SH-SY5Y (cell line): ENCODE measurements at regions not wholly inside any gene's neighbourhood (a gene's known extent, or its start where the extent isn't known, plus 50 kb on each side); places are given as distances from the start of the nearest gene placed in this dataset.

ENCODE experiments used
- GATA2 ChIP-seq: IDR thresholded peaks from 2 replicates; pipeline ENCODE4 v1.6.1; 2011; ENCODE audit warnings: mild to moderate bottlenecking, low read depth, low read length
- GATA3 ChIP-seq: IDR thresholded peaks from 2 replicates; pipeline ENCODE4 v1.6.1; 2011; ENCODE audit warnings: low read depth, mild to moderate bottlenecking, low read length, moderate library complexity

DNA sequence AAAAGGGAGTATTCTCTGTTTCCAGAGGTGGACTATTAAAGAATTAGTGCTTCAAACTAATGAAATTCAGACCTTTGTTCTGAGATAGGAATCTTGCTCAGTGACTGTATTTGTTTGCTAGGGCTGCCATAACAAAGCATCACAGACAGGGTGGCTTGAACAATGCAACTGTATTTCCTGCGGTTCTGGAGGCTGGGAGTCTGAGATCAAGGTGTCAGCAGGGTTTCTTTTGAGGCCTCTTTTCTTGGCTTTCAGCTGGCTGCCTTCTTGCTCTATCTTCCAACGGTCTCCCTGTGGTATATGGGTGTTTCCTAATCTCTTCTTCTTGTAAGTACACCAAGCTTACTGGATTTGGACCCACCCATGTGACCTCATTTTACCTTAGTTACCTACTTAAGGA, 264.6 kb upstream of the PROX1 start:
- no peak for TF ChIP-seq GATA3
- no peak for TF ChIP-seq GATA2

DNA sequence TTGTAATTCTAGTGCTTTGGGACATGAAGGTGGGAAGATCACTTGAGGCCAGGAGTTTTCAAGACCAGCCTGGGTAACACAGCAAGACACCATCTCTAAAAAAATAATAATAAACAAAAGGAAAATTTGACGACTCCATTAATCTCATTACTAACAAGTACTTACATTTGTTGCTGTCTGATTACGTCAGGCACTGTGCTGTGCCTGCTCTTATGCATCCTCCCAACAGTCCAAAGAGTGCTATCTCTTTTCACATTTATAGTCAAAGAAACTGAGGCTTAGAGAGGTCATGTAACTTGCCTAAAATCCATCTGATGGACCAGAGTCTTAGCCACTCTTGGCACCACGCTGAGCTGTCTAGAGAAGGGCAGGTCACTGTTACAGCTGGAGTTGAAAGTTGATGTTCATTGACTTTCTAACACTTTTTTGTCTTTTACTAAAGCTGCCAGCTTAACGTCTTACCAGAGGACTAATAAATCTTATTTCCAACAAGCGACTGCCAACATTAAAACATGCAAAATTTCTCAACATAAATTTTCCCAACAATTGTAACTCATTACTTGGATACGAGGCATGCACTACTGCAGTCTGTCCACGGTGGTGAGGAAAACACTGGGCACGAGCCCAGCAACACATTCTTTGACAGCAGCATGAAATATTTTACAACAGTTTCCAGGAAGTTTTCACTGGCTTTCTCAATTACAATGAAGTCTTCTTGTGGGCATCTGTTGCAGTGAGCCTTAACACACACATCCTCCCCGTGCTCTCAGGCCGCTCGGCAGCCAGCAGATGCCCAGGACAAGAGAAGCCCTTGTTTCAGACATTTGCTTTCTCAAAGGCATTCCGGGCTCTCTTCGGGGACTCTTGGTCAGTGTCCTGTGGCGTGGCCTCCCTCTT, 262.9 kb upstream of the PROX1 start:
- no peak for TF ChIP-seq GATA2
- TF ChIP-seq GATA3, result no peak

DNA sequence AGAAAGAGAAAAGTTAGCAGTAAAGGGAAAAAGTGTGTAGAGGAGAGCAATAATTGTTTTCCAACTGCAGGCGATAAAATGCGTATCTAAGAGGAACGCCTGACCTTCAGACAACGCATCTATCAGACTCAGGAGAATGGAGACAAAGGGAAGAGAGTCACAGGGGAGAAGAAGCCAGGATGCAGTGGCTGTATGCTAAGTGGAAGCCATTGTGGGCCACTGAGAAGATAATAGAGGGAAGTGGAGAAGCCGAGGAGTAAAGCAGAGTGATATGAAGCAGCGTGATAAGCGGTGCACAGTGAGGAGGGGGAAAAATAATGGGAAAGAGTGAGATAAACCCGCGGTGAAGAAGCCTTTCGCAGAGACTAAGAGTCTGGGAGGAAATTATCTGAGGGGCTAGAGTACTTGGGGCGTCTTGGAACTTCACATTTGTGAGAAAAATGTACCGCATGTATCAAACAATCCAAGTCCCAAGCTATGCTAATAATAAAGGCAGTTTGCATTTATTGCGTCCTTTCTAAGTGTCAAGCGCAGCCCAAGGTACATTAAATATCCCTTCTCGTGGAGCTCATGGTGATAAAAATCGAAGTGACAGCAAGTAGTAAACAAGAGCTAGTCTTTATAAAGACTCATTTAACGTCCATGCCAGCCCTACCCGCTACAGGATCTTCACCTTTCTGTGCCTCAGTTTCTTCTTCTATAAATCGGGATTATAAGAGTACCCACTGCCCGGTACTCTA, 259.8 kb upstream of the PROX1 start:
- no peak for TF ChIP-seq GATA2
- TF ChIP-seq GATA3, result no peak

DNA sequence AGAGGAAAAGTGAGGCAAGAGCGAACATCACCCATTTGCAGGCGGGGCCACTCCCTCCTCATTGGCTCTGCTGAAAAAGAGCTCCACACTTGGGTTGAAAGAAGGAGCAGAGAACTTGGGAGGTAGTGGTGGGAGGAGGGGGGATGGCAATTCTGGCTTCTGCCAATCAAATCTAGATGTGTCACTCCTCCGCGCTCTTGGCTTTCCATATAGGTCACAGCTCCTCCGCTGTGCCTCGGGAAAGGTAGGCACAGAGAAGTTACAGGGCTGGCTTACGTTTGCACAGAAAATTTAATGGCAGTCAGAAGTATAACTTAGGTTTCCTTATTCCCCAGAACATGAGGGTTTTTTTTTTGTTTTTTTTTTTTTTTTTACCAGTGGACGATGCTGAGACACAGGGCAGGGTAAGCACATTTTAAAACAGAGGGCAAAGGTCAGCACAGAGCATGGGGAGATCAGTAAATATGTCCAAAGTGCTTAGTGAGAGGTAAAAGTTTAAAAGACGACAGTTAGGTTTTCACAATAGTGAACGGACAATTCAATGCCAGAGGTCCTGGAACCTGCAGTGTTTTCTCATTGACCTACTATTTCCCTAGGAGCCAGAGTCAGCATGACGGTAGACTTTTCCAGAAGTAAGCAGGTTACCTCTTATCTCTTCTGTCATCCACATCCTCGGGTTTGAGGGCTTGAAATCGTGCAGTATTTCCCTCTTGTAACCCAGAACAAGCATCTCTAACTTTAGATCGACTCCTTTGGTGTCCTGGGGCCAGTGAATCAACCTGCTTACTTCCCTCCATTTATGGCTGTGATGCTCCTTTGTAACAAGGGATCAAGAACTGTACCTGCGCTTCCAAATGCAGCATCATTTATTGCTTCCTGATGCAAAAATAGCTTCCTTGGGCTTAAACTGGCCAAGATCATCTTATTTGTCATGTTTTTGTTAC, 258.9 kb upstream of the PROX1 start:
- TF ChIP-seq GATA2 (no peak), GATA3 (no peak)

DNA sequence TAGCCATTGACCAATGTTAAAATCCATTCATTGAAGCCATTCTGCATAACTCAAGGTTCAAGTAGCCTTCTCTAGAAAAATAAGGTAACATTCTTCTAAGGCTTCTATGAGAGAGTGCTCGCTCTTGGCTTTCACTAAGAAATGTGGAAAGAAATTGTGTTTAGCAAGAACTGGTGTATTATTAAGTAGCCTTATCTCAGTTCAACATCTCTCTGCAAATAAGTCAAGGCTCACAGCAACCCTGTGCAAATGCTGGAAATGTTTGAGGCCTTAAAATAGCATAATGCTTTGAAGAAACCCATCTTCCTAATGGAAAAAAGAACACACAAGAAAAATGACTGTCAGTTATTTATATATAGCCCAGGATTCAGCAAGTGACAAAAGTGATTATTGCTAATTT, 254.1 kb upstream of the PROX1 start:
- TF ChIP-seq GATA3 (peak; percentile 54), GATA2 (peak; percentile 25; the same call in 1 of the 2 replicates)

DNA sequence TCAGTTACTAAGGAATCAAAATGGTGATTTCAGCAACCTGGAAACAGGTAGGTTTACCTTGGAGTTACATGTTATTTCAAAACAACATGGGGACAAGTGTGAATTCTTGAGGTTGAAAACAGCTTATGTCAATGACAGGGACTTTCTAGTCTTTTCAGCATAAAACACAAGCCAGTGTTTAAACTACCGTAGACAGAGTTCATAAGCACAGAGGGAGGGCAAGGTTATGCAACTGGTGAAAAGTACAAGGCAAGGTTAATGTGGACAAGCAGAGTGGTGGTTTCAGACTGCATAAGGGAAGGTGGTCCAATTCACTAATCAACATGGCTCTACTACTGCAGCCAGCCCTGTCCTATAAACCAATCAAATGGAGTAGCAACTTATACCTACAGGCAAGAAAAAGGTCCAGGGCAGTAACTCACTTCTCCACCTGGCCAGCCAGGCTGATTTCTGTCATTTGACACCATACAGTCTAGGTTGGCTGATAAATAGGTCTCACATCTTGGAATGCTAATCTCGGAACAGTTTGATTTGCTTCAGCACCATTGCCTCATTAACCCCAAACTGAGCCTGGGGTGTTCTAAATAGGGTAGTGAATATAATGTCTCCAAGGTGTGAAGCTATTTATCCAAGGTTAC, 250.3 kb upstream of the PROX1 start:
- TF ChIP-seq GATA3 (no peak), GATA2 (no peak)

DNA sequence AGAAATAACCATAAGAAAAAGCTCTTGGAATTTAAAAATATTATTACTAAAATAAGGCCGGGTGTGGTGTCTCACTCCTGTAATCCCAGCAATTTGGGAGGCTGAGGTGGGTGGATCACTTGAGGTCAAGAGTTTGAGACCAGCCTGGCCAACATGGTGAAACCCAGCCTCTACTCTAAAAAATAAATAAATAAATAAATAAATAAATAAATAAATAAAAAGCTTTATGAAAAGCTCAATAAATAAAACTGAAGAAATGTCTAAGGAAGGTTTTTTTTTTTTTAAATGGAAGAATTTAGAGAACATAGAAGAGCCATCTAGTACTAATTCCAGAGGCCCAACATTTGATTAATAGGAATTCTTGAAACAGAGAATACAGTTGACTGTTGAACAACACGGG, 249.1 kb upstream of the PROX1 start:
- TF ChIP-seq GATA3 (no peak), GATA2 (no peak)

DNA sequence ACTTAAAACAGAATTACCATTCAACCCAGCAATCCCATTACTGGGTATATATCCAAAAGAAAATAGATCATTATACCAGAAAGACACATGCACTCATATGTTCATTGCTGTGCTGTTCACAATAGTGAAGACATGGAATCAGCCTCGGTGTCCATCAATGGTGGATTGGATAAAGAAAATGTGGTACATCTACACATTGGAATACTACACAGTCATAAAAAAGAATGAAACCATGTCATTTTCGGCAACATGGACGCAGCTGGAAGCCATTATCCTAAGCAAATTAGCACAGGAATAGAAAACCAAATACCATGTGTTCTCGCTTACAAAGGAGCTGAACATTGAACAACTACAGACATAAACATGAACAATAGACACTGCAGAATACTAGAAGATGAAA, 244.8 kb upstream of the PROX1 start:
- TF ChIP-seq GATA3 (no peak), GATA2 (no peak)

DNA sequence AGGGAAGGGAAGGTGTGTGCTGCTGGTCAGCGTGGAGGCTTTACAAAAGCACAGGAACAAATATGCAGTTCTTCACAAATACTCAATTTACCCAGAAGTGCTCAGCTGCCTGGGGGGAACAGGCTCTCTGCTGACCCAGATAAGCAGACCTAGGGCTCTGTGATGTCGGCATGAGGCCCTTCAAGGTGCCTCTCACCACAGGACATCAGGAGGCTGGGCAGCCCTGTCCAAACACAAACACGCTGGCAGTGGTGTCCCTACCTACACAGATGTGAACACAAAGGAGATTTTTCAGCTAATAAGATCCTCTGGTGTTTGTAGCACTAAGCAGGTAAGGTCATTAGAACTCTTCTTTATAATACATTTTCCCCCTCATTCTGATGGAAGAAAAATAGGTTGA, 243.0 kb upstream of the PROX1 start:
- TF ChIP-seq GATA3, result no peak
- no peak for TF ChIP-seq GATA2

DNA sequence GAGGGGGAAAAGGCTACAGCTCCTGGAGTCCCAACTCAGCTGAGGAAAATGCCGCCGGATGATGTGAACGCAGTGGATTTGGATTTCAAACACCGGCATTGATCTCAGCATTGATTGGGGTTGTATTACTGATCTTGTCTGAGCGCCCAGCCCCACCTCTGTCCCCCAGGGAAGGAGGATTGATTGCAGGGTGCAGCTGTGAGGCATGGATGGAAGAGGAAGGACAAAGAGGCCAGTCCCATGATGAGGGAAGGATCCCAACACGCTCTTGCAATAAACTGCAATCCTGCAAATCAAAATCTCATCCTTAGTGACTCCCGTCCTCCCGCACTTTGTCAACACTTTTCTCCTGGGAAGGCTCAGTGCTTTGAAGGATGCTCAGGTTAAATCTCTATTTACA, 242.3 kb upstream of the PROX1 start:
- TF ChIP-seq GATA2 (no peak), GATA3 (no peak)

DNA sequence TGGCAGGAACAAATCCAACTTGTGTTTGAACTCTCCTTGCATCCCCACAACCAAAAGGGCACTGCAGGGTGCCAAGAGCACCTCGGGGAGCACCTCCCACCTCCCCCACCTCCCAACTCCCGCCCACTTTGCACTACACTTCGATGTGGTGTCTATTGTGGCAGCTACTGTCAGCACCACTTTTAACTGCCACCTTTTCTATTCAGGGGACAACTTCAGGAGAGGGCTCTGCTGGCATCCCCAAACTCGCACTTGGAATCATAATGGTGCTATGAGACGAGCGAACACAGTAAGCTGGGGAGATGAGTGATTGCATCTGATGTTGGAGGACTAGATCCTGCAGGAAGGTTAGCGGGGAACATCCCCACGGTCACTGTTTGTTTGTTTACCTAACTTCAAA, 238.2 kb upstream of the PROX1 start:
- TF ChIP-seq GATA2, result no peak
- TF ChIP-seq GATA3, result no peak

DNA sequence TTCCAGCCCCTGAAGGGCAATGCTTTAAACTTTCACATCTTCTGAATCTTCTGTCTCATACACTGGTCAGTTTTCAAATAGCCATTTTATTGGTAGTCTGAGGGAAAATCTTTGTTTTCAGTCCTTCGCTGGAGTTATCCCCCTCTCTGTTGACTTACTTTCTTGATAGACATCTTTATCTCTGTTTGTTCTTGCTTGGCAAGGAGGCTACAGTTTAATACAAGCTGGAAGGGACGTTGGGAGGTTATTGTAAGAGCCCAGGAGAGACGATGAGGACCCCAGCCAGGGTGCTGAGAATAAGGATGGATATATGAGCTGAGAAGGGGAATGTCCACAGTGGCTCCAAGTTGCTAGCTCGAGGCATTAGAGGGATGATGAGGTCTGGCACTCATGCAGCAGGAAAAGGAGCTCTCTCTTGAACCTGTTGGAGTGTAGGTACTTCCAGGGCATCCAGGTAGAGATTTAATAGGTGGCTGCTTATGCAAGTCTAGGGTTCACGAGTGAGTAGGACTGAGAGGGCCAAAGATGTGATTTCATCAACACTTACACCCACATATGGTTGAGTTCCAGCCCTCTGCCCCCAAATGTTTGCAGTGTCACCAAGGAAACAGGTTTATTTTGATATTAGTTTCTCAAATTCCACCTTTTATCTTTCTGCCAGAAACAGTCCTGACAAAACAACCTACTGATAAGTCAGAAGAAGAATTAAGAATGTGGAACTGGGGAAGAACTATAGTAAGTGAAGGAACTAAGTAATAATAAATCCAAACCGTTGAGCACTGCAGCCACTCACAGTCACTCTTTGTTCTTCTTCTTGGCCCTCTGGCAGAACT, 237.3 kb upstream of the PROX1 start:
- no peak for TF ChIP-seq GATA3
- no peak for TF ChIP-seq GATA2

DNA sequence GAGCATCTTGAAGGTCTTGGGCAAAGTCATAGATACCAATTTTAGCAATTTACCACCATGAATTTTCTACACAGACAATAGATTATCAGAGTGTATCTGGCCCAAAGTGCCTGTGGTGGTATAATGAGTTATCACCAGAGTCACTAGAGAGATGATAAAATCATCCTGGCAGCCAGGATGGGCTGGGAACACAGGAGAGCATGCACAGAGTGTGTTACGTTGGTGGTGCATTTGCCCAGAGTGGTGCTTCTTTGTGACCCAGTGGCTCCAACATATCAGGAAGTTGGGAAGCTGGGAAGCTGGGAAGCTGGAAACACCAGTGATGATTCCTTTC, 236.7 kb upstream of the PROX1 start:
- peak; percentile 36; the same call in 1 of the 2 replicates for TF ChIP-seq GATA3
- TF ChIP-seq GATA2, result peak; percentile 82
